ENCODE measurements at regions not wholly inside any gene's neighbourhood (a gene's known extent, or its start where the extent isn't known, plus 50 kb on each side); places are given as distances from the start of the nearest gene placed in this dataset.

DNA sequence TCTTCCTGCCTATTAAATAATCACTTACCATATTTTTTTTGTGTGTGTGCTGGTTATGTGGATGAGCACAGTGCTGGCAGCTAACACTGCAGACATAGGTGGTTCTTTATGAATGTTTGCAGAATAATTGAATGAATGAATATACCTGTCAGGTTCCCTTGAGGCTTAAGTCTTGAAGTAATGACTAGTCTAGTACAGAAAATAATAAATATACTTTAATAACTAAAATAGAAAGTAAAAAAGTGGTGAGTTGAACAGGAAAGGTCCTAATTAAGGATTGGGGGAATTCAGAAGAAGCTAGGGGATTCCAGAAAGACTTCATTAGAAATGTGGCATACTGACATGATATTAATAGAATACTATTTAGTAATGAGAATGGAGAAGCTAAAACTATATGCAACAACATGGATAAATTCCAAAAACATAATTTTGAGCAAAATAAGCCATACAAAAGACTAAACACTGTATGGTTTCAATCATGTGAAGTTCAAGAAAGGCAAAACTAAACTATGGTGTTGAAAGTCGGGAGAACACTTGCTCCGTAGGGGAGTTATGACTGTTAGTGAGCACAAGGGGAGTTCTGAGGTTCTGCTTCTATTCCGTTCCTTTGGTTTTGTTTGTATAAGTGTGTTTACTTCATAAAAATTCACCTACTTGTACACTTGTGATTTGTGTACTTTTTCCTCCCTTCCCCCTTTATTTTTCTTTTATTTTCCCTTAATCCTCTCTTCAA, 464.6 kb downstream of the MTX2 start:
- POLR2A ChIA-PET (ENCODE audit: low non-redundant PET) = no interaction called here

DNA sequence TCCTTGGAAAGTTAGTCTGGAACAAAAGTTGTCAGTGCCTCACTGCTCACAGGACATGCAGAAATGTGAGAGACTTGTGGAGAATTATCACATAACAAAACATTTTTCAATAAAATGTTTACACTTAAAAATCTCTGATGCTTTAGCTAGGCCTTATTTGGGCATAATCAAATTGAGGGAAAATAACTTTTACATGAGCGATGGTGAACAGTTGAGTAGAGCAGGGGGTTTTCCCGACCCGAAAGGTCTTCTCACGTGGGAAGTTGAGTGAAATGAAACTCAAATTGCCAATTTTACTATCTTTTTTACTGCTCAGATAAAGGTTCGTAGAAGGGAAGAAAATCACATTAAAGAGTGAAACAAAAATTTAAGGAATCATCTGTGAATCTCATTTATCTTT, 465.6 kb downstream of the MTX2 start:
- DNase-seq (ENCODE audit: low spot score) = no peak
- no peaks in the 10 kb centered on the region for H3K27me3 ChIP-seq (replicated peaks; ENCODE audit: insufficient read depth, low read depth, low read length, poor library complexity)
- intact Hi-C loops (cut with micrococcal nuclease; ENCODE audit: unreplicated experiment) = no loop called here
- H3K4me3 ChIP-seq (ENCODE audit: low read depth, low read length, poor library complexity, severe bottlenecking) = no peak overlapping the region
- ChIA-PET CTCF (no interaction called here), POLR2A (ENCODE audit: low non-redundant PET) (no interaction called here)
- TF ChIP-seq, protein P1, sequence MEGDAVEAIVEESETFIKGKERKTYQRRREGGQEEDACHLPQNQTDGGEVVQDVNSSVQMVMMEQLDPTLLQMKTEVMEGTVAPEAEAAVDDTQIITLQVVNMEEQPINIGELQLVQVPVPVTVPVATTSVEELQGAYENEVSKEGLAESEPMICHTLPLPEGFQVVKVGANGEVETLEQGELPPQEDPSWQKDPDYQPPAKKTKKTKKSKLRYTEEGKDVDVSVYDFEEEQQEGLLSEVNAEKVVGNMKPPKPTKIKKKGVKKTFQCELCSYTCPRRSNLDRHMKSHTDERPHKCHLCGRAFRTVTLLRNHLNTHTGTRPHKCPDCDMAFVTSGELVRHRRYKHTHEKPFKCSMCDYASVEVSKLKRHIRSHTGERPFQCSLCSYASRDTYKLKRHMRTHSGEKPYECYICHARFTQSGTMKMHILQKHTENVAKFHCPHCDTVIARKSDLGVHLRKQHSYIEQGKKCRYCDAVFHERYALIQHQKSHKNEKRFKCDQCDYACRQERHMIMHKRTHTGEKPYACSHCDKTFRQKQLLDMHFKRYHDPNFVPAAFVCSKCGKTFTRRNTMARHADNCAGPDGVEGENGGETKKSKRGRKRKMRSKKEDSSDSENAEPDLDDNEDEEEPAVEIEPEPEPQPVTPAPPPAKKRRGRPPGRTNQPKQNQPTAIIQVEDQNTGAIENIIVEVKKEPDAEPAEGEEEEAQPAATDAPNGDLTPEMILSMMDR (conservative IDR thresholded peaks at IDR 0.05; ENCODE audit: low read depth, low read length) = no peak
- no peak for TF ChIP-seq EZH2 (IDR thresholded peaks at IDR 0.05; ENCODE audit: borderline replicate concordance, low read depth, low read length, poor library complexity, severe bottlenecking)
- no peaks in the 10 kb centered on the region for H3K36me3 ChIP-seq (ENCODE audit: insufficient read depth, low read length, poor library complexity, severe bottlenecking)
- H3K4me1 ChIP-seq (ENCODE audit: insufficient read depth, low read length, poor library complexity, severe bottlenecking) = peaks cover 16% of the 10 kb centered on the region
- no TSS peak for BruUV-seq (replicated peaks)
- H3K27ac ChIP-seq (ENCODE audit: low read depth, low read length, poor library complexity, severe bottlenecking) = no peak overlapping the region
- no peaks in the 10 kb centered on the region for H3K9me3 ChIP-seq (ENCODE audit: low read depth, low read length, poor library complexity, severe bottlenecking)

More for the DNA sequence above, 464.6 kb downstream of the MTX2 start:
- BruUV-seq (replicated peaks) = no TSS peak
- intact Hi-C loops (cut with micrococcal nuclease; ENCODE audit: unreplicated experiment) = no loop called here
- no peak overlapping the region for H3K4me3 ChIP-seq (ENCODE audit: low read depth, low read length, poor library complexity, severe bottlenecking)
- peaks cover 16% of the 10 kb centered on the region for H3K4me1 ChIP-seq (ENCODE audit: insufficient read depth, low read length, poor library complexity, severe bottlenecking)
- CTCF ChIA-PET = no interaction called here
- H3K36me3 ChIP-seq (ENCODE audit: insufficient read depth, low read length, poor library complexity, severe bottlenecking) = no peaks in the 10 kb centered on the region
- H3K9me3 ChIP-seq (ENCODE audit: low read depth, low read length, poor library complexity, severe bottlenecking) = no peaks in the 10 kb centered on the region
- no peak for DNase-seq (ENCODE audit: low spot score)
- no peaks in the 10 kb centered on the region for H3K27me3 ChIP-seq (replicated peaks; ENCODE audit: insufficient read depth, low read depth, low read length, poor library complexity)
- H3K27ac ChIP-seq (ENCODE audit: low read depth, low read length, poor library complexity, severe bottlenecking) = no peak overlapping the region
- TF ChIP-seq, protein P1 (conservative IDR thresholded peaks at IDR 0.05; ENCODE audit: low read depth, low read length) = no peak
- TF ChIP-seq EZH2 (IDR thresholded peaks at IDR 0.05; ENCODE audit: borderline replicate concordance, low read depth, low read length, poor library complexity, severe bottlenecking) = no peak

DNA sequence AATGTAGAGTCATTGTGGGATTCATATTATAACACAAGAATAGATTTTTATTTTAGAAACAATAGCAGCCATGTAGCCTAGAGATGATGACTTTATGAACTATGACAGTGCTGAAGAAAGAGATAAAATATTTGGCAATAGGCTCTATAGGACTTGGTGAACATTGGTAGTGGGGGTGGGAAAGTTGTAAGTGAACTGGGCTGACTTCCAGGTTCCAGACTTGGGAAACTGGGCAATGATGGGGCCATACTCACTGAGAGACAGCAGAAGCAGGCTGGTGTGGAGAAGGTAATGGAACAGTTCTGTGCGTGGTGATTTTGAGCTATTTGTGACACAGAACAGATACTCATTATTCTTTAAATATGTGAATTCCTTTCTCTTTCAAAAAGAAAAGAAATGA, 470.3 kb upstream of the HNRNPA3 start:
- TF ChIP-seq EZH2 (IDR thresholded peaks at IDR 0.05; ENCODE audit: borderline replicate concordance, low read depth, low read length, poor library complexity, severe bottlenecking) = no peak
- TF ChIP-seq, protein P1 (conservative IDR thresholded peaks at IDR 0.05; ENCODE audit: low read depth, low read length) = no peak
- Histone ChIP-seq H3K4me1 (ENCODE audit: insufficient read depth, low read length, poor library complexity, severe bottlenecking) (peaks cover 45% of the 10 kb centered on the region), H3K36me3 (ENCODE audit: insufficient read depth, low read length, poor library complexity, severe bottlenecking) (no peaks in the 10 kb centered on the region), H3K9me3 (ENCODE audit: low read depth, low read length, poor library complexity, severe bottlenecking) (no peaks in the 10 kb centered on the region), H3K4me3 (ENCODE audit: low read depth, low read length, poor library complexity, severe bottlenecking) (no peak overlapping the region), H3K27ac (ENCODE audit: low read depth, low read length, poor library complexity, severe bottlenecking) (no peak overlapping the region), H3K27me3 (replicated peaks; ENCODE audit: insufficient read depth, low read depth, low read length, poor library complexity) (no peaks in the 10 kb centered on the region)
- no peak for DNase-seq (ENCODE audit: low spot score)
- ChIA-PET CTCF (no interaction called here), POLR2A (ENCODE audit: low non-redundant PET) (no interaction called here)
- BruUV-seq (replicated peaks) = no TSS peak
- intact Hi-C loops (cut with micrococcal nuclease; ENCODE audit: unreplicated experiment) = no loop called here
